ENCODE measurements at regions not wholly inside any gene's neighbourhood (a gene's known extent, or its start where the extent isn't known, plus 50 kb on each side); places are given as distances from the start of the nearest gene placed in this dataset.

GRCh38 chr13:99628442-99628841 is 127.2 kb downstream of the TM9SF2 start:
- H3K27ac ChIP-seq: no peak overlapping the region
- no peak for TF ChIP-seq ZFX (IDR thresholded peaks at IDR 0.05)
- TF ChIP-seq, protein P1, sequence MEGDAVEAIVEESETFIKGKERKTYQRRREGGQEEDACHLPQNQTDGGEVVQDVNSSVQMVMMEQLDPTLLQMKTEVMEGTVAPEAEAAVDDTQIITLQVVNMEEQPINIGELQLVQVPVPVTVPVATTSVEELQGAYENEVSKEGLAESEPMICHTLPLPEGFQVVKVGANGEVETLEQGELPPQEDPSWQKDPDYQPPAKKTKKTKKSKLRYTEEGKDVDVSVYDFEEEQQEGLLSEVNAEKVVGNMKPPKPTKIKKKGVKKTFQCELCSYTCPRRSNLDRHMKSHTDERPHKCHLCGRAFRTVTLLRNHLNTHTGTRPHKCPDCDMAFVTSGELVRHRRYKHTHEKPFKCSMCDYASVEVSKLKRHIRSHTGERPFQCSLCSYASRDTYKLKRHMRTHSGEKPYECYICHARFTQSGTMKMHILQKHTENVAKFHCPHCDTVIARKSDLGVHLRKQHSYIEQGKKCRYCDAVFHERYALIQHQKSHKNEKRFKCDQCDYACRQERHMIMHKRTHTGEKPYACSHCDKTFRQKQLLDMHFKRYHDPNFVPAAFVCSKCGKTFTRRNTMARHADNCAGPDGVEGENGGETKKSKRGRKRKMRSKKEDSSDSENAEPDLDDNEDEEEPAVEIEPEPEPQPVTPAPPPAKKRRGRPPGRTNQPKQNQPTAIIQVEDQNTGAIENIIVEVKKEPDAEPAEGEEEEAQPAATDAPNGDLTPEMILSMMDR (conservative IDR thresholded peaks at IDR 0.05): no peak

DNA sequence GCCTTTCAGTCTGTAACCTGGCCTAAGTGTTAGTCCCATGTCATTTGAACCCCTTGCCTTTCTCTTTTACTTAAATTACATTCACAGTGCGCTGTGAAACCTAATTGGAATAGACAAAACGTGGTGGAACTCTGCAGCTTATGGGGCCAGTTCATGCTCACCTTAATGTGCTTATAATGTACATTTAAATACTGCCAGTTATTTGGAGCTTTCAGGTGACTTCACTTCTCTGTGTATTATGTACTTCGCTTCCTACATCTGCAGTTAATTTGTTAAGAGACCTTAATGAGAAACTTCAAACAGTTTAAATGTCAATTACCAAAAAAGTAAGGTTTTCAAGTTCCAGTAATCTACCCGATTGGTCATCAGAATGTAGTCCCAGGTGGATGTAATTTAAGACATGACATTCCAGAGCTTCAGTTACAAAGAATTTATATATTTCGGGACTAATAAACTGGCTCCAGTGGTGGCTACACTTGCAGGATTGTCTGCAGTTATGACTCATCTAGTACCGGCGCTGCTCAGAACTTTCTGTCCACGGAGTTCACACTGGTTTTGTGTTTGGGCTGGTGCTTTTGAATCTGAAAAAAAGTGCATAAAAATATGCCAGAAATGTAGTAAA is 125.3 kb downstream of the TM9SF2 start:
- TF ChIP-seq, protein P1 (conservative IDR thresholded peaks at IDR 0.05): no peak
- no peak for TF ChIP-seq ZFX (IDR thresholded peaks at IDR 0.05)
- no peak overlapping the region for H3K27ac ChIP-seq

DNA sequence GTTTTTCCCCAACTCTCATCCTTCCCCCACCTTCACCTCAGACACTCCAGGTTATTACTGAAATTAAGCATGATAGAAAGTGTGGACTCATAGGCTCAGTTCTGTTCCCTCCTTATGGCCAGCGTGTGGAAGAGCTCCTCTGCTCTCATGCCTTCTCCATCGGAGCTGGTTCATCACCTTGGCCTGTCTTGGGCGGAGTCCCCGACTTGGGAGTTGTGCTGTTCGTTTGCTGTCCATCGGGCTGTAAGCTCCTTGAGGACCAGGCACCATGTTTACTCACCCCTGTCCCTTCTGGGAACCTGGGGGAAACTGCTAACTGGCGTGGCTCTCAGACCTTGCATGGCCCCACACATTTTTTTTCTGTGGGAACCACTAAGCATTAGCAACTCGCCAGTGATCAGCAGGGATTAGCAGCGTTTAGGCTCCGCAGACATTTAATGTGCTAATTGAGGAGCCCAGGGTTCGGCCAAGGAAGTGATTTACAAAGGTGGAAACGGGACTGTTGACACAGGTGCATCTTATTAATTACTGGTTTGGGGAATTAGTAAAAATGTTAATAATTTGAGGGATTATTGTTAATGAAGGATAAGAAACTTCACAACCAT is 123.8 kb downstream of the TM9SF2 start:
- H3K27ac ChIP-seq: no peak overlapping the region
- no peak for TF ChIP-seq ZFX (IDR thresholded peaks at IDR 0.05)
- TF ChIP-seq, protein P1 (conservative IDR thresholded peaks at IDR 0.05): no peak

- TF ChIP-seq, protein P1 (conservative IDR thresholded peaks at IDR 0.05): no peak
- TF ChIP-seq ZFX (IDR thresholded peaks at IDR 0.05): no peak
- no peak overlapping the region for H3K27ac ChIP-seq
Measured at GRCh38 chr13:99620806-99621205, 119.5 kb downstream of the TM9SF2 start.

DNA sequence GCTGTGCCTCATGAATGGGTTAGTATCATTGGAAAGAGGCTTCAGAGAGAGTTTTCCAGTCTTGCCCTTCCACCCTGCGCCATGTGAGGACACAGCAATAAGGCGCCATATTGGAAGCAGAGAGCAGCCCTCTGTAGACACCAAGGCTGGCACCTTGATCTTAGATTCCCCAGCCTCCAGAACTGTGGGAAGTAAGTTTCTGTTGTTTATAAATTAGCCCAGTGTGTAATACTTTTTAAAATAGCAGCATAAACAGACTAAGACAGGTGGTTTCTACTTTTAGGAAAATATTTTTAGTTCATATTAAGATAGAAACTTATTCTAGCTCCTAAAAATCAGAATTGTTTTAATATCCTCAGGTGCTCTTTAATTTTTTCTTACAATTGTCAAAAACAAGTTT is 117.9 kb downstream of the TM9SF2 start:
- no peak overlapping the region for H3K27ac ChIP-seq
- TF ChIP-seq, protein P1 (conservative IDR thresholded peaks at IDR 0.05): no peak
- TF ChIP-seq ZFX (IDR thresholded peaks at IDR 0.05): no peak

- no peak overlapping the region for H3K27ac ChIP-seq
- TF ChIP-seq ZFX (IDR thresholded peaks at IDR 0.05): no peak
- TF ChIP-seq, protein P1 (conservative IDR thresholded peaks at IDR 0.05): peak; percentile 83
Measured at GRCh38 chr13:99617474-99618255, 116.4 kb downstream of the TM9SF2 start.

DNA sequence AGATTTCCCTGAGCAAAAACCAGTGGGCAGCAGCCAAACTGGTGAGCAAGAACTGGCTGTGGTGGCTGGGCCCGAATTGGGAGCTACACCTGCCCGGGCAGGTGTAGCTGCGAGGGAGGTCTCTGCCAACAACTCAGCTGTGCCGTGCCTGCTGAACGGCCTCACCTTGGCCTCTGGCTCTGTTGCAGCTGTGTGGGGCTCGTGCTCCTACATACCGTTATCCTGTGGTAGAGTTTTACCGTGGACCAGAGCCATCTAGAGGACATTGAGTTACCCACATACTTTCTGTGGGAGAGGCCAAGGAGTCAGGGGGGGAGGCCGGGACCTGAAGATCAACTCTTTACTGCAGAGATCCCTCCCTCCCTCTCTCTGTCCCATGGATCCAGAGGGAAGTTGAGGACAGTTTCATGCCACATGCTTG is 113.2 kb downstream of the TM9SF2 start:
- TF ChIP-seq, protein P1 (conservative IDR thresholded peaks at IDR 0.05): no peak
- no peak for TF ChIP-seq ZFX (IDR thresholded peaks at IDR 0.05)

More for the DNA sequence above, 113.2 kb downstream of the TM9SF2 start:
- no peak overlapping the region for H3K27ac ChIP-seq

Data from C4-2B (cell line).